ENCODE measurements at regions not wholly inside any gene's neighbourhood (a gene's known extent, or its start where the extent isn't known, plus 50 kb on each side); places are given as distances from the start of the nearest gene placed in this dataset.

GRCh38 chr5:74310386-74310785 is 330.1 kb downstream of the ENC1 start:
- Histone ChIP-seq H3K4me1 (ENCODE audit: control insufficient read depth, insufficient read depth, low read length) (0 out of 2 replicates have a peak, but pooled peaks cover 1% of the 10 kb centered on the region), H3K79me2 (ENCODE audit: control insufficient read depth, insufficient read depth, low read length) (no peaks in the 10 kb centered on the region), H3K9ac (ENCODE audit: control insufficient read depth, insufficient read depth, low read length) (no peak overlapping the region), H3K9me3 (replicated peaks; ENCODE audit: control insufficient read depth, insufficient read depth, low read length) (0 out of 3 replicates have a peak, but pooled peaks cover 1% of the 10 kb centered on the region), H3K4me2 (ENCODE audit: control insufficient read depth, insufficient read depth) (no peak overlapping the region), H3K36me3 (ENCODE audit: control insufficient read depth in 2 of 2, insufficient read depth in 2 of 2, low read length in 1 of 2) (no peaks in the 10 kb centered on the region), H4K20me1 (ENCODE audit: control insufficient read depth, insufficient read depth) (no peaks in the 10 kb centered on the region), H3K27ac (ENCODE audit: control insufficient read depth, insufficient read depth) (no peak overlapping the region), H2AFZ (ENCODE audit: control insufficient read depth, low read depth, low read length) (no peak overlapping the region), H3K27me3 (replicated peaks in 1 of 2; ENCODE audit: control insufficient read depth in 2 of 2, insufficient read depth in 2 of 2, low read length in 1 of 2) (no peaks in the 10 kb centered on the region), H3K4me3 (no peak overlapping the region)
- FAIRE-seq (no peak), ATAC-seq (no peak), DNase-seq (ENCODE audit: low read depth, low spot score) (no peak)
- ChIA-PET CTCF (interaction anchor here (1.5 kb wide), 1 partner anchor 13 kb away, joined by 3 read pairs; no protein-coding TSS in a partner anchor), RAD21 (ENCODE audit: unreplicated experiment) (interaction anchor here (0.7 kb wide), 1 partner anchor 305 kb away, joined by 3 read pairs; no protein-coding TSS in a partner anchor), POLR2A (no interaction called here), SMC1A (ENCODE audit: uncharacterized antibody, unreplicated experiment) (interaction anchor here (1.0 to 1.6 kb wide), 4 partner anchors 13 to 337 kb away, joined by 3 to 4 read pairs (median 3); no protein-coding TSS in a partner anchor)
- WGBS (ENCODE audit: insufficient coverage, insufficient replicate concordance, low lambda C conversion rate, missing lambda C conversion rate) = 65% methylated on average over 3 of the region's 3 CpGs
- intact Hi-C loops (cut with micrococcal nuclease; ENCODE audit: unreplicated experiment) = no loop called here
- TF ChIP-seq RCOR1 (conservative IDR thresholded peaks at IDR 0.05; ENCODE audit: low read depth, low read length) = no peak
- TF ChIP-seq CREB1 (IDR thresholded peaks at IDR 0.05; ENCODE audit: low read depth) = no peak
- TF ChIP-seq CREM (IDR thresholded peaks at IDR 0.05; ENCODE audit: low read depth) = no peak
- no peak for TF ChIP-seq NR2C1 (IDR thresholded peaks at IDR 0.05)
- TF ChIP-seq REST (IDR thresholded peaks at IDR 0.05; ENCODE audit: low read depth, low read length) = no peak
- no TSS peak for BruUV-seq (replicated peaks)
- in situ Hi-C loops (cut with MboI) = no loop called here
